GM12878 (cell line): ENCODE measurements at regions not wholly inside any gene's neighbourhood (a gene's known extent, or its start where the extent isn't known, plus 50 kb on each side); places are given as distances from the start of the nearest gene placed in this dataset.

Experiments used
- ATF3 ChIP-seq: IDR thresholded peaks from 2 replicates; pipeline ENCODE4 v1.6.1; 2011; ENCODE audit warnings: low read depth, mild to moderate bottlenecking, low read length, moderate library complexity, borderline replicate concordance; ENCODE audit errors: extremely low read depth
- BCL3 ChIP-seq: IDR thresholded peaks from 2 replicates; pipeline ENCODE4 v1.6.1; 2011; ENCODE audit warnings: borderline replicate concordance, low read depth, mild to moderate bottlenecking, moderate library complexity, low read length; ENCODE audit not compliant: insufficient read depth, poor library complexity, severe bottlenecking
- CTCF ChIP-seq, 3 experiments: IDR thresholded peaks in 2 of 3; conservative IDR thresholded peaks in 1 of 3; 2 replicates each; pipeline ENCODE4 v1.5.1; 2011; ENCODE audit warnings: low read depth in 3 of 3, low read length in 3 of 3, mild to moderate bottlenecking in 3 of 3, control low read depth in 2 of 3, moderate library complexity in 2 of 3, inconsistent platforms in 1 of 3, mixed read lengths in 1 of 3; ENCODE audit not compliant: control insufficient read depth in 2 of 3, insufficient read depth in 1 of 3; ENCODE audit errors: extremely low read depth in 1 of 3
- POLR2AphosphoS5 ChIP-seq: IDR thresholded peaks from 2 replicates; pipeline ENCODE4 v1.6.1; 2011; ENCODE audit warnings: mild to moderate bottlenecking, low read length, inconsistent platforms
- REST ChIP-seq: IDR thresholded peaks from 2 replicates; pipeline ENCODE4 v1.6.1; 2012; ENCODE audit warnings: mild to moderate bottlenecking, low read depth, low read length

GRCh38 chr4:114273238-114273637 is 293.8 kb upstream of the ARSJ start:
- TF ChIP-seq POLR2AphosphoS5: no peak
- TF ChIP-seq ATF3: no peak
- no peak for TF ChIP-seq REST
- TF ChIP-seq BCL3: no peak
- TF ChIP-seq CTCF (IDR thresholded peaks at IDR 0.05 in 2 of 3, conservative IDR thresholded peaks at IDR 0.05 in 1 of 3; ENCODE audit: control insufficient read depth in 2 of 3, extremely low read depth in 1 of 3, insufficient read depth in 1 of 3, low read depth in 3 of 3, low read length in 3 of 3): no peak
